Neural cell (in vitro differentiated cells): ENCODE measurements at regions not wholly inside any gene's neighbourhood (a gene's known extent, or its start where the extent isn't known, plus 50 kb on each side); places are given as distances from the start of the nearest gene placed in this dataset.

Experiments
- RAD21 ChIP-seq: fragments of 450-650 bp; conservative IDR thresholded peaks from 2 replicates; pipeline ENCODE4 v1.6.1; 2014; ENCODE audit warnings: antibody characterized with exemption, mild to moderate bottlenecking, moderate library complexity
- TF ChIP-seq, protein P1 (sequence below): fragments of 450-650 bp; IDR thresholded peaks from 2 replicates; pipeline ENCODE4 v1.5.1; 2014; ENCODE audit warnings: antibody characterized with exemption, mild to moderate bottlenecking, moderate library complexity; ENCODE audit not compliant: poor library complexity, severe bottlenecking

DNA sequence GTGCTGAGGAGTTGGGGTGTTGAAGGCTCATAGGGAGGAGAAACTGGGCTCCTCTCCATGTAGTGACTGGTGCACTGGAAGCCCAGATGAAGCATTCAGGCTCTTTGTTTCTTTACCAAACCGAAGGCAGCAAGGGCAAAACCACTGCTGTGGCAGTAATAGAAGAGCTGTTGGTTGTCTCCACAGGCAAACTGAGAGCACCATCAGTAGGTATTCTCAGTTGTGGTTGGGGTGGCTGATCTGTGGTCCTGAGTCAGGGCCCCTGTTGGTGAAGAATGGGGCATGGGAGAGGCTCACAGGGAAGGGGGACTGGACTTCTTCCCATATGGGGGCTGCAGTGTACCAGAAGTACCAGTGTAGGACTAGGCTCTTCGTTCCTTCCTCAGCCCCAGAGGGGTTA is 460.2 kb upstream of the IMPG1 start:
- TF ChIP-seq, protein P1, sequence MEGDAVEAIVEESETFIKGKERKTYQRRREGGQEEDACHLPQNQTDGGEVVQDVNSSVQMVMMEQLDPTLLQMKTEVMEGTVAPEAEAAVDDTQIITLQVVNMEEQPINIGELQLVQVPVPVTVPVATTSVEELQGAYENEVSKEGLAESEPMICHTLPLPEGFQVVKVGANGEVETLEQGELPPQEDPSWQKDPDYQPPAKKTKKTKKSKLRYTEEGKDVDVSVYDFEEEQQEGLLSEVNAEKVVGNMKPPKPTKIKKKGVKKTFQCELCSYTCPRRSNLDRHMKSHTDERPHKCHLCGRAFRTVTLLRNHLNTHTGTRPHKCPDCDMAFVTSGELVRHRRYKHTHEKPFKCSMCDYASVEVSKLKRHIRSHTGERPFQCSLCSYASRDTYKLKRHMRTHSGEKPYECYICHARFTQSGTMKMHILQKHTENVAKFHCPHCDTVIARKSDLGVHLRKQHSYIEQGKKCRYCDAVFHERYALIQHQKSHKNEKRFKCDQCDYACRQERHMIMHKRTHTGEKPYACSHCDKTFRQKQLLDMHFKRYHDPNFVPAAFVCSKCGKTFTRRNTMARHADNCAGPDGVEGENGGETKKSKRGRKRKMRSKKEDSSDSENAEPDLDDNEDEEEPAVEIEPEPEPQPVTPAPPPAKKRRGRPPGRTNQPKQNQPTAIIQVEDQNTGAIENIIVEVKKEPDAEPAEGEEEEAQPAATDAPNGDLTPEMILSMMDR = no peak
- no peak for TF ChIP-seq RAD21
